ENCODE measurements at regions not wholly inside any gene's neighbourhood (a gene's known extent, or its start where the extent isn't known, plus 50 kb on each side); places are given as distances from the start of the nearest gene placed in this dataset.

DNA sequence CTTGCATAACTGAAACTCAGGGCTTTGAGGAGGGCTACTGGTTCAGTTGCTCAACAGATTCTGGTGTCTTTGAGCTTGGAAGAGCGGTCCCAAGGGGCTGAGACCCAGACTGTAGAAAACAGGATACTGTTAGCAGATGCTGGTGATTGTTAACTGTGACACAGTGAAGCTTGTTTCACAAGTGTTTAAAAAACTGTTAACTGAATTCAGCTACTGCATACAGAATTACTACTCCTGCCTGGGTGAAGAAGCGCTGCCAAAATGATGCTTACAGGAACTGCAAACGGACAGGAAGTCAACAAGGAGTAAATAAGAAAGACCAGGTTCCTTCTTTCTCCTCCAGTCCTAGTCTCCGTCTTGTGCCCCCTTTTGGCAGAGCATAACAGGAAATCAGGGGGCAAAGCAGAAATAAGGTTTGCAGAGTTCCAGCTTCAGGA lies 195.3 kb upstream of the USP25 start:
- TF ChIP-seq EP300 (IDR thresholded peaks at IDR 0.05) = no peak
- TF ChIP-seq, protein P1, sequence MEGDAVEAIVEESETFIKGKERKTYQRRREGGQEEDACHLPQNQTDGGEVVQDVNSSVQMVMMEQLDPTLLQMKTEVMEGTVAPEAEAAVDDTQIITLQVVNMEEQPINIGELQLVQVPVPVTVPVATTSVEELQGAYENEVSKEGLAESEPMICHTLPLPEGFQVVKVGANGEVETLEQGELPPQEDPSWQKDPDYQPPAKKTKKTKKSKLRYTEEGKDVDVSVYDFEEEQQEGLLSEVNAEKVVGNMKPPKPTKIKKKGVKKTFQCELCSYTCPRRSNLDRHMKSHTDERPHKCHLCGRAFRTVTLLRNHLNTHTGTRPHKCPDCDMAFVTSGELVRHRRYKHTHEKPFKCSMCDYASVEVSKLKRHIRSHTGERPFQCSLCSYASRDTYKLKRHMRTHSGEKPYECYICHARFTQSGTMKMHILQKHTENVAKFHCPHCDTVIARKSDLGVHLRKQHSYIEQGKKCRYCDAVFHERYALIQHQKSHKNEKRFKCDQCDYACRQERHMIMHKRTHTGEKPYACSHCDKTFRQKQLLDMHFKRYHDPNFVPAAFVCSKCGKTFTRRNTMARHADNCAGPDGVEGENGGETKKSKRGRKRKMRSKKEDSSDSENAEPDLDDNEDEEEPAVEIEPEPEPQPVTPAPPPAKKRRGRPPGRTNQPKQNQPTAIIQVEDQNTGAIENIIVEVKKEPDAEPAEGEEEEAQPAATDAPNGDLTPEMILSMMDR (IDR thresholded peaks at IDR 0.05) = no peak
